Upper lobe of right lung (tissue), 1 donor: ENCODE measurements at regions not wholly inside any gene's neighbourhood (a gene's known extent, or its start where the extent isn't known, plus 50 kb on each side); places are given as distances from the start of the nearest gene placed in this dataset.

ENCODE experiments used
- ATAC-seq: fragments of 200-7000 bp; cut with Tn5 transposase; one replicate; pipeline ENCODE4 v1.9.1; 2020; ENCODE audit warnings: mild to moderate bottlenecking, moderate library complexity
- DNase-seq: peaks from one replicate; pipeline ENCODE4 v3.0.0-alpha.2; 2020
- H3K27ac ChIP-seq: fragments of 200-600 bp; one replicate; pipeline ENCODE4 v1.8.0; 2022
- H3K27me3 ChIP-seq: fragments of 200-600 bp; one replicate; pipeline ENCODE4 v1.8.0; 2022; ENCODE audit warnings: mild to moderate bottlenecking
- H3K36me3 ChIP-seq: fragments of 200-600 bp; one replicate; pipeline ENCODE4 v1.8.0; 2022
- H3K4me1 ChIP-seq: fragments of 200-600 bp; one replicate; pipeline ENCODE4 v1.8.0; 2022
- H3K4me3 ChIP-seq: fragments of 200-600 bp; one replicate; pipeline ENCODE4 v1.8.0; 2022; ENCODE audit warnings: mild to moderate bottlenecking
- H3K9me3 ChIP-seq: fragments of 200-600 bp; one replicate; pipeline ENCODE4 v1.8.0; 2022
- intact Hi-C: fragments of 100-400 bp; cut with DNase I; formaldehyde crosslinking; loops from one replicate; pipeline ENCODE4 v1.11.0; 2022
- TF ChIP-seq, protein P1 (sequence below): fragments of 200-600 bp; IDR thresholded peaks from one replicate; pipeline ENCODE4 v1.8.0; 2022; ENCODE audit warnings: antibody characterized with exemption
- donor health status: DM: no; HTN: yes; CAD: no; lungs with severe emphysema.

DNA sequence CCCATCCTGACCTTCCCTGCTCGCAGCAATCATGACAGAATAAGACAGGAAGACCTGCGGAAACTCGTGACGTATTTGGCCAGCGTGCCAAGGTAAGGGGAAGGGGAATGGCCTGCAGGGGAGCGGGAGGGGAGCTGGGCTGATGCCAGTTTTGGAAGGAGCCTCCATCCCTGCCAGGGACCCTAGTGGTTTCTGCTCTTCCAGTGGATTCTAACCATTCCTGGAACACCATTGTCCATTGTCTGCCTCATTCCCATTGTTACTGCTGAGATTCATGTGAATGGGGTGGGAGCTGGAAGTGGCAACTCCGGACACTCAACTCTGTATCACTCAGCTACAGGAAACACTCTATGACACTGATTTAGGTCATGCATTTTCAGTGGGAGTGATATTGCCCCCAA is 242.9 kb upstream of the ROPN1 start:
- ATAC-seq (peak; percentile 40), DNase-seq (no peak)
- Histone ChIP-seq H3K27ac (no peak overlapping the region), H3K9me3 (no peaks in the 10 kb centered on the region), H3K4me1 (no peaks in the 10 kb centered on the region), H3K27me3 (no peaks in the 10 kb centered on the region), H3K4me3 (no peak overlapping the region), H3K36me3 (no peaks in the 10 kb centered on the region)
- intact Hi-C loops: no loop called here
- TF ChIP-seq, protein P1, sequence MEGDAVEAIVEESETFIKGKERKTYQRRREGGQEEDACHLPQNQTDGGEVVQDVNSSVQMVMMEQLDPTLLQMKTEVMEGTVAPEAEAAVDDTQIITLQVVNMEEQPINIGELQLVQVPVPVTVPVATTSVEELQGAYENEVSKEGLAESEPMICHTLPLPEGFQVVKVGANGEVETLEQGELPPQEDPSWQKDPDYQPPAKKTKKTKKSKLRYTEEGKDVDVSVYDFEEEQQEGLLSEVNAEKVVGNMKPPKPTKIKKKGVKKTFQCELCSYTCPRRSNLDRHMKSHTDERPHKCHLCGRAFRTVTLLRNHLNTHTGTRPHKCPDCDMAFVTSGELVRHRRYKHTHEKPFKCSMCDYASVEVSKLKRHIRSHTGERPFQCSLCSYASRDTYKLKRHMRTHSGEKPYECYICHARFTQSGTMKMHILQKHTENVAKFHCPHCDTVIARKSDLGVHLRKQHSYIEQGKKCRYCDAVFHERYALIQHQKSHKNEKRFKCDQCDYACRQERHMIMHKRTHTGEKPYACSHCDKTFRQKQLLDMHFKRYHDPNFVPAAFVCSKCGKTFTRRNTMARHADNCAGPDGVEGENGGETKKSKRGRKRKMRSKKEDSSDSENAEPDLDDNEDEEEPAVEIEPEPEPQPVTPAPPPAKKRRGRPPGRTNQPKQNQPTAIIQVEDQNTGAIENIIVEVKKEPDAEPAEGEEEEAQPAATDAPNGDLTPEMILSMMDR: no peak

DNA sequence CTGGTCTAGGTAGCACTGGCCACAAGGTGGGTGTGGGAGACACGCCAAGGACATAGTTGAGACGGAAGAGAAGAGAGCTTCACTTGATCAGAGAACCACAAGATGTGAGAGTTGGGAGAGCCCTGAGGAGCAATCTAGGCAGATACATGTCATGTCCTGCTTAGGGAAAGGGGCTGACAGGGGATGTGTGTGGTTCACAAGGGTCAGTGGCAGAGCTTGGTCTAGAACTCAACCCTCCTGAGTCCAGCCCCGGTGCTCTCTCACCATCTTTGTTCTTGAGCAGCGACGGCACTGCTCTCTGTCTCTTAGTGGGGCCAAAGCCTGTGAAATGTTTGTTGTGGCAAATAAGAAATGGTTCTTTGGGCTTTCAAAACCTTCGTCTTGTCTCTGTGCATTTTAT is 243.5 kb upstream of the ROPN1 start:
- Histone ChIP-seq H3K4me1 (no peaks in the 10 kb centered on the region), H3K27me3 (no peaks in the 10 kb centered on the region), H3K9me3 (no peaks in the 10 kb centered on the region), H3K4me3 (no peak overlapping the region), H3K36me3 (no peaks in the 10 kb centered on the region), H3K27ac (no peak overlapping the region)
- DNase-seq (no peak), ATAC-seq (no peak)
- intact Hi-C loops: no loop called here
- TF ChIP-seq, protein P1: no peak

DNA sequence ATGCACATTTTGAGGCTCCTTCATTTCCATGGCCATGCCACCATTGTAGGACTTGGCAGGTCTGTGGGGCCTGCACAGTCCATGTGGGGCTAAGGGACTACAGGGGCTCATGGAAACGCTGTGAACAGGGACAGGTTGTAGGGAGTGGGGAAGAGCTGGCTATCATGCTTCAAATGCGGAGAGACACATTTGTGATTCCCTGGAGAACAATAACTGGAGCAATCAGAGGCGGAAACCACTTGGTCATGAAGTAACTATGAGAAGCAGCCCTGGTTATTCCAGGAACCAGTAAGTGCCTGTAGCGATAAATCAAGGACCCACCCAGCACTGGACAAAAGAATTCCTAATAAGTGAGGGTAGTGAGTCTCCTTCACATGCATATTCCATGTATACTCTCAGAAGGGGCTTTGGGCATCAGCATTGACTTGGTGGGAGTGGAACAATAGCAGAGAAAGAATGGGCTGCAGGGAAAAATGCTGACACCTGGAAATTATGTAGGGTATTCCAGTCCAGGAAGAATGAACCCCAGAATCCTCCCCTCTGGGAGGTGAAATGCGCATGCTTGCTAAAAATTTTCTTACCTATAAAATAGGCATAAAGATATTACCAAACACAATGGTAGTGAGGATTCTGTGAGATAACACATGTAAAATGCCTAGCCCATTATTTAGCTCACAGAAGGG is 251.4 kb upstream of the ROPN1 start:
- DNase-seq (no peak), ATAC-seq (no peak)
- Histone ChIP-seq H3K9me3 (no peaks in the 10 kb centered on the region), H3K36me3 (no peaks in the 10 kb centered on the region), H3K27me3 (no peaks in the 10 kb centered on the region), H3K27ac (no peak overlapping the region), H3K4me3 (no peak overlapping the region), H3K4me1 (peaks cover 13% of the 10 kb centered on the region)
- intact Hi-C loops: no loop called here
- TF ChIP-seq, protein P1: no peak

DNA sequence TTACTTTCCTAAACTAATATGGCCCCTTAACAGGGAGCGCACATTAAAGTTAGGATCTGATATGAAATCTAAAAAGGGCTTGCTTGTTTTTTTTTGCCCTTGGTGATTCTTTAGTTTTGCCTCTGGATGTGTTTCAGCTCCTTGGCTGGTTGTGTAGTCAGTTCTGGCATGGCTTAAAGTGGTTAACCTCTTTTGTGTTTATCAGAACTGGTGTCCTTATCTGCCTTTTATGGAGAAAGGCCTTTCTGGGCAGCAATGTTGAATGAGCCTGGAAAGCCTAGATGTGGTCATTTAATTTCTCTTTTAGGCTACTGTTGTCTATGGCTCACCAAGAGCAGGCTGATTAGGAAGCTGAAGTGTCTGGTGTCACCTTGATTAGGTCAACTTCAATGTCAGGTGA is 254.5 kb upstream of the ROPN1 start:
- no peak for DNase-seq
- Histone ChIP-seq H3K4me3 (no peak overlapping the region), H3K27me3 (no peaks in the 10 kb centered on the region), H3K27ac (no peak overlapping the region), H3K4me1 (peaks cover 32% of the 10 kb centered on the region), H3K9me3 (no peaks in the 10 kb centered on the region), H3K36me3 (no peaks in the 10 kb centered on the region)
- ATAC-seq: no peak
- intact Hi-C loops: no loop called here
- TF ChIP-seq, protein P1: no peak

DNA sequence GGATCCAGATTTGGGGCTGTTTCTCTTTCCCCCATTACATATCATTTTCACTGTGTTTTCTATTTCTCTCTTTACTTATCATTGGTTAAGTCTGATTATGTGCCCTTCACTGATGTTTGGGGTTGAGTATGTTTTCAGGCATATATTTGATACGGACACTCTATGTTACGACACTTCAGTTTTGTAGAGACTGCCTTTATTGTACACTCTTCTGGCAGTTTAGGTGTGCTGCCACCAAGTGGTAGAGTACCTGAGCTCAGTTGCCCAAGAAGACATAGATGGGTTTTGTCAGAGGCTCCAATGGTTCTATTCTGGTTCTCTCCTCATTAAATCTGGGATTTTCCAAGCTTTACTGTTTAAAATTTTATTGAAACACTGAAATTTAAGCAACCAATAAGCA is 255.0 kb upstream of the ROPN1 start:
- H3K27ac ChIP-seq: no peak overlapping the region

More for the DNA sequence above, 255.0 kb upstream of the ROPN1 start:
- TF ChIP-seq, protein P1: peak; percentile 36
- no peak for ATAC-seq
- no peak for DNase-seq
- Histone ChIP-seq H3K4me1 (peaks cover 32% of the 10 kb centered on the region), H3K36me3 (no peaks in the 10 kb centered on the region), H3K4me3 (no peak overlapping the region), H3K9me3 (no peaks in the 10 kb centered on the region), H3K27me3 (no peaks in the 10 kb centered on the region)
- intact Hi-C loops: no loop called here
